HG03103 (cell line): ENCODE measurements at regions not wholly inside any gene's neighbourhood (a gene's known extent, or its start where the extent isn't known, plus 50 kb on each side); places are given as distances from the start of the nearest gene placed in this dataset.

Experiments
- ATAC-seq: cut with Tn5 transposase; IDR thresholded peaks from one replicate; pipeline ENCODE4 v1.9.1; 2021; ENCODE audit warnings: low read depth; ENCODE audit not compliant: unreplicated experiment

- ATAC-seq = no peak
These were observed 327.9 kb upstream of the DIO3 start for GRCh38 chr14:101233391-101233790.

- no peak for ATAC-seq
These were observed 327.5 kb upstream of the DIO3 start for GRCh38 chr14:101233808-101234207.

DNA sequence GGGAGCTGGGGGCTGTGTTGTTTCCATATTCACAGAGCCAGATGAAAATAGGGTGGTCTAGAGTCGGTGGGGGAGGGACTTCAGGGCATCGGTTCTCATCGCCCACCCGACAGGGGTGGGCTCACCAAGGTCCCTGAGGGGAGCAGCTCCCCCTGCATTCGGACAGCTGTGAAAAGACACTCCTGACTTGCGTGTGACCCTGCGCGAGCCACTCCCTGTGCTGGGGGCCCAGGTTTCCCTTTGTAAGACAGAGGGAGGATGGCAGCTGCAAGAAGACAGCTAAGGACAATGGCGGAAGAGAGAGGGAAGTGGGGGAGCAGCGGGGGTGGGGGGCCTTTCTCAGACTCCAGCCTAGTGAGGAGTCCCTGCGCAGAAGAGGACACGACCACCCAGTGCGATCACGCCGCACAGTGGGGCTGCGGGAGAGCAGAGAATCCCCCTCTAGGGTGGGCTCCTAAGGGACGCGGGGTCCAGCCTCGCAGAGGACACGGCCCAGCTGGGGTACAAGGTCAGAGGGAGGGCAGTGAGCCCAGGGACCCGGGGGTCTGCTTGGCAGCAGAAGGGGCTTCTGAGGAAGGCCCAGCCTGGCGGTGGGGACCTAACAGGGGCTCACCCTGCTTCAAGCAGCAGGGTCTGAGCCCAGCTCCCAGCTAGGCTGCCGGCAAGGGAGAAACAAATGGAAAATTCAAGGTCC lies 326.9 kb upstream of the DIO3 start:
- ATAC-seq = no peak

- ATAC-seq = no peak
These were observed 326.3 kb upstream of the DIO3 start for GRCh38 chr14:101234999-101235334.

- no peak for ATAC-seq
These were observed 325.8 kb upstream of the DIO3 start for GRCh38 chr14:101235335-101236103.

DNA sequence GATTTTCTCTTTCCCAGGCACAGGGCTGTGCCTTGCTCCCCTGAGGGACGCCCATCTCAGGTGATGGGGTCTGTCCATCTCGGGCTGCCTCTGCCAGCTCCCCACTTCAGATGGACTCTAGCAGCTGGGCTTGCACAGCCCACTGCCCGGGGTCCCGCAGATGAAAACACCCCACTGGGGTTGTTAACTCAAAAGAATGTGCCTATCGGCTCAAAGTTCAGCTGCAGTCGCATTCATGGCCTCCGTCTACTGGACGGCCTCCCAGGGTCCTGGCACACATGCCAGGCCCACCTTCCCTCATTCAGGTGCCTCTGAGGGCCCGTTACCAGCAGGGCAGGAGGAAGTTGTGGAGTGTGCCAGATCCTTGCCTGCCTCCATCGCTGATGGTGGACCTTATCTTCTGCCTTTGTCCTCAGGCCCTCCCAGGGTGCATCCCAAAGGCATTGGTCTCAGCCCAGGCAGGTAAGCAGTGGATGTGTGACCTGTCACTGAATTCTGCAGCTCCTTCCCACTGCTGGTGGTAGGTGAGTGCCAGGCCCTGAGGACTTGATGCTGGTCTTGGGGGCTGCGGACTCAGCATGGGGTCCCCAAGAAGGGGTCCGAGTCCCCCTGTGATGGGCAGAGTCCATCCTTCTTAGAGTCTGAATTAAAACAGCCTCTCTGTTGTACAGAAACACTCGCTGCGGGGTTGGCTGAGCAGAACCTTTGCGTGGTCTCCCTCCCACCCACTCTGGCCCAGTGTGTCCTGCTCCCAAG lies 324.6 kb upstream of the DIO3 start:
- no peak for ATAC-seq

- no peak for ATAC-seq
These were observed 324.1 kb upstream of the DIO3 start for GRCh38 chr14:101237252-101237616.

DNA sequence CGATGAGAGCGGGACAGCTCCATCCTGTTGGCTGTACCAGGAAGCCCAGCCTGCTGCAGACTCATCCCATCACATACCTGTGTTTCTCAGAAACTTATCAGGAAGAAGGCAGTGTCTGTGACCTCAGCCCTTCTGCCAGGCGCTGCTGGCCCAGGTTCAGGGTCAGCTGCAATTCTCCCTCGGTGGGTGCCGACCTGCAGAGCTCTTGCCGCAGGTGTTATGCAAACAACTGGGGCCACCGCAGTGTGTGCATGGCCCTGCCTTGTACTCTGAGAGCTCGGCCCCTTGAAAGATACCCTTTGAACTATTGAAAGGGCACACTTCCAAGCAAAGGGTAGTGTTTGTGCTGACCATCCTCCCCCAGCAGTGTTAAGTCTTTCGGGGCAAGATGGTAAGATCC lies 322.2 kb upstream of the DIO3 start:
- ATAC-seq = no peak

- no peak for ATAC-seq
These were observed 320.1 kb upstream of the DIO3 start for GRCh38 chr14:101241147-101241546.

DNA sequence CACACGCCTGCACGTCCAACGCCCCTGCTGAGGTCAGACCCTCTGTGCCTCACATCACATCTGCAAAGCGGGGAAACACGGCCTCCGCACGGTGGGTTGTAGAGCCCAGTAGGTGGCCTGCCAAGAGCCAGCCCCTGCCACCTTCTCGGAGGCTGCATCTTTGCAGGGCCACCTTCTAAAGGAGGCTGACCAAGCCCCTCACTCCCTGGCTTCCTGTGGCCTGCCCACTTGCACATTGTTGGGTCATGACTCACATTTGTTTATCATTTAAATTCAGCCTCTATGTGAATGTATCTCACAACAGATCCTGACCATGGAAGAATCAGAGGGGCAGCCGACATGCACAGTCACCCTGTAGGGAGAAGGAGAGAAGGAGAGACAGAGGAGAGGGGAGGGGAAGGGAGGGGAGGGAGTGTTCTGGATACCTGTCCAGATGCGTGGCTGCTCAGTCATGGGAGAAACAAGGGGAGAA lies 319.5 kb upstream of the DIO3 start:
- ATAC-seq = no peak

DNA sequence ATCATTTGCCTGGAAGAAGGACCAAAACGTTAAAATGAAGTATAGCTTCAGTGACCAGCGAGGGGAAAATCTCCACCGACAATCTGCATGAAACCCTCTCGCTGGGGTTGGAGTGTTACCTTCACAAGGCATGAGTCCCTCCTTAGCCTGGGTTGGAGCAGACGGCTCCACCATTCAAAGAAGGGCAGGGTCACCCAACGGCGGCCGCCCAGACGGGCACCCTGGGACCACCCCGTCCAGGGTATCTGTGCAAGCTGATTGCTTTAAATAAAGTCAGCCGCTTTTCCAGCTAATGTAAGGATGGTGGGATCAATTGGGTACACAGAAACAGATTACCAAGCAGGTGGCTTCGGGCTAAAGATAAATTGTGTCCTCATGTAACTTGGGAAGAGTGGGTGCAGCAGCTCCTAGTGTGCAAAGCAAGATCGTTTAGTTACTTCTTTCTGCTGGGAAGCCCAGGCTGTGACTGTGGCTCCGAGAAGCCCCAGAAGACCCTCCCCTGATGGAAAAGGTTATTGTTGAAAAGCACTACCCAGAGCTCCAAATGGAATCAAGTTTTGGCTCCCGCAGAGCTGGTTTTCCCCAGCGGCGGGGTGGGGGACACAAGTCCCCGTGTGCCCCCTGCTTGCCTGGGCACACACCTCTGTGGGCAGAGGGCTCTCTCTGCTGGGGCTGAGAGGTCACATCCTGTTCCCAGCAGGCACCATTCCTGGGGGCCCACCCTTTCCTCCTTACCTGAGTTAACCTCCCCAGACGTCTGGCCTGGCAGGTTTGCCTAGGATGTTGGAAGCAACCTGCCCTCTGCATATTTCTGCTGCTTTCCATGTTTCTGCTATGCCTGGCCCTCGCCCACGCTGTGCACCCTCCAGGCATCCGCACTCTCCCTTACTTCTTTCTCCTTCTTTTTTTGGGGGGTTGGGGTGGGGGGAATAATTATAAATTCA lies 318.6 kb upstream of the DIO3 start:
- ATAC-seq = no peak

DNA sequence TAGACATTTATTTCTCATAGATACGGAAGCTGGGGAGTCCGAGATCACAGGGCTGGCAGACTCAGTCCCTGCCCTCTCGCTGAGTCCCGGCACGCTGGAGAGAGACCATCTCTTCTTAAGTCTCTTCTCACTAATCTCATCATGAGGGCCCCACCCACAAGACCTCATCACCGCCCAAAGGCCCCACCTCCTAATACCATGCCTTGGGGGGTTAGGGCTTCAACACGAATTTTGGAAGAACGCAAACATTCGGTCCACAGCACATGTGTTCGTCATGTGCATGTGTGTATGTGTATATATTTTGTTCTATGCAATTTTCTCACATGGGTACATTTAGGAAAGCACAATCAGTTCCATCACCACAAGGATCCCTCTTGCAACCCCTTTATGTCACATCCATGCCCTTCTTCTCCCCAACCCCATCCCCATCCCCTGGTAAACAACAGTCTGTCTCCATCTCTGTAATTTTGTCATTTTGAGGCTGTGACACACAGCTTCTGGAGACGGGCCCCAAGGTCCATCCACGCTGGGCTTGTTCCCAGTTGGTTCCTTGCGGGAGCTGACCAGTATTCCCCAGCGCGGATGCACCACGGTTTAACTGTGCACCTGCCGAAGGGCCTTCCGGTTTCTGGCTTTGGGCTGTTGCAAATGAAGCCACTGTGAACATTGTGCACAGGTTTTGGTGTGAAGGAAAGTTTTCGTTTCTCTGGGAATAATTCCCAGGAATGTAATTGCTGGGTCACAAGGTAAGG lies 317.5 kb upstream of the DIO3 start:
- no peak for ATAC-seq

- no peak for ATAC-seq
These were observed 314.1 kb upstream of the DIO3 start for GRCh38 chr14:101246894-101247841.

GRCh38 chr14:101247842-101248725 lies 313.2 kb upstream of the DIO3 start:
- ATAC-seq = no peak

GRCh38 chr14:101248840-101249675 lies 312.2 kb upstream of the DIO3 start:
- no peak for ATAC-seq

- ATAC-seq = no peak
These were observed 311.6 kb upstream of the DIO3 start for GRCh38 chr14:101249676-101250036.
